ENCODE measurements at regions not wholly inside any gene's neighbourhood (a gene's known extent, or its start where the extent isn't known, plus 50 kb on each side); places are given as distances from the start of the nearest gene placed in this dataset.

DNA sequence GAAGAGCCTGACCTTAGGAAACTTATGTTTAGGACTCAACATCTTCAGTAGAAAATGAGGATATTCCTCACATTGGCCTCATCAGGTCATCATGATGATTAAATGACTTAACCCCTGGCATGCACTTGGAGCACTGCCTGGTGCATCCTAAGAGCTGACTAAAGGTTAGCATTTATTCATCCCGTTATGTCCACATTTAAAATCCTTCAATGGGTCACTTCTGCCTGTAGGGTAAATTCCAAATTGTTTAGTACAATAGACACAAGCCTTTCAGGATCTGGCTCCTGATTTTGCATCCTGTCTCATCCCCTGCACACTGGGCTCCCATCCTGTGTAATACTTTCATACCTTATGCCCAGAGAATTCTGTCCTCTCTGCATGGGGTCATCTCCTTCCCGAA is 195.2 kb upstream of the MCTP2 start:
- TF ChIP-seq, protein P1, sequence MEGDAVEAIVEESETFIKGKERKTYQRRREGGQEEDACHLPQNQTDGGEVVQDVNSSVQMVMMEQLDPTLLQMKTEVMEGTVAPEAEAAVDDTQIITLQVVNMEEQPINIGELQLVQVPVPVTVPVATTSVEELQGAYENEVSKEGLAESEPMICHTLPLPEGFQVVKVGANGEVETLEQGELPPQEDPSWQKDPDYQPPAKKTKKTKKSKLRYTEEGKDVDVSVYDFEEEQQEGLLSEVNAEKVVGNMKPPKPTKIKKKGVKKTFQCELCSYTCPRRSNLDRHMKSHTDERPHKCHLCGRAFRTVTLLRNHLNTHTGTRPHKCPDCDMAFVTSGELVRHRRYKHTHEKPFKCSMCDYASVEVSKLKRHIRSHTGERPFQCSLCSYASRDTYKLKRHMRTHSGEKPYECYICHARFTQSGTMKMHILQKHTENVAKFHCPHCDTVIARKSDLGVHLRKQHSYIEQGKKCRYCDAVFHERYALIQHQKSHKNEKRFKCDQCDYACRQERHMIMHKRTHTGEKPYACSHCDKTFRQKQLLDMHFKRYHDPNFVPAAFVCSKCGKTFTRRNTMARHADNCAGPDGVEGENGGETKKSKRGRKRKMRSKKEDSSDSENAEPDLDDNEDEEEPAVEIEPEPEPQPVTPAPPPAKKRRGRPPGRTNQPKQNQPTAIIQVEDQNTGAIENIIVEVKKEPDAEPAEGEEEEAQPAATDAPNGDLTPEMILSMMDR (IDR thresholded peaks at IDR 0.05): no peak
- TF ChIP-seq POLR2A (IDR thresholded peaks at IDR 0.05): no peak
